HK-2 (cell line): ENCODE measurements at regions not wholly inside any gene's neighbourhood (a gene's known extent, or its start where the extent isn't known, plus 50 kb on each side); places are given as distances from the start of the nearest gene placed in this dataset.

ENCODE experiments used
- DNase-seq: peaks from one replicate; pipeline ENCODE4 v3.0.0-alpha.2; 2018; ENCODE audit not compliant: unreplicated experiment

GRCh38 chr18:73852789-73853549 is 294.7 kb downstream of the FBXO15 start:
- no peak for DNase-seq

- no peak for DNase-seq
These were observed 296.9 kb downstream of the FBXO15 start for GRCh38 chr18:73850782-73851181.

- DNase-seq = no peak
These were observed 299.0 kb downstream of the FBXO15 start for GRCh38 chr18:73848656-73849055.

GRCh38 chr18:73843455-73843854 is 304.2 kb downstream of the FBXO15 start:
- no peak for DNase-seq

- peak; percentile 21 for DNase-seq
These were observed 304.7 kb downstream of the FBXO15 start for GRCh38 chr18:73842795-73843394.

GRCh38 chr18:73841661-73842060 is 306.0 kb downstream of the FBXO15 start:
- no peak for DNase-seq

- DNase-seq = no peak
These were observed 307.2 kb downstream of the FBXO15 start for GRCh38 chr18:73840319-73840945.

- no peak for DNase-seq
These were observed 308.2 kb downstream of the FBXO15 start for GRCh38 chr18:73839441-73839840.

GRCh38 chr18:73838107-73838506 is 309.5 kb downstream of the FBXO15 start:
- no peak for DNase-seq

GRCh38 chr18:73835656-73836364 is 311.8 kb downstream of the FBXO15 start:
- DNase-seq = no peak

GRCh38 chr18:73835039-73835438 is 312.6 kb downstream of the FBXO15 start:
- DNase-seq = no peak

- DNase-seq = no peak
These were observed 315.9 kb downstream of the FBXO15 start for GRCh38 chr18:73831688-73832087.

GRCh38 chr18:73829146-73829545 is 318.5 kb downstream of the FBXO15 start:
- DNase-seq = no peak

- no peak for DNase-seq
These were observed 319.8 kb downstream of the FBXO15 start for GRCh38 chr18:73827801-73828200.

- no peak for DNase-seq
These were observed 321.5 kb downstream of the FBXO15 start for GRCh38 chr18:73826098-73826497.

GRCh38 chr18:73824671-73825070 is 323.0 kb downstream of the FBXO15 start:
- DNase-seq = no peak

GRCh38 chr18:73812423-73812822 is 335.2 kb downstream of the FBXO15 start:
- no peak for DNase-seq

- DNase-seq = no peak
These were observed 340.0 kb downstream of the FBXO15 start for GRCh38 chr18:73807551-73808192.

GRCh38 chr18:73805991-73806390 is 341.6 kb downstream of the FBXO15 start:
- no peak for DNase-seq

- DNase-seq = no peak
These were observed 350.2 kb downstream of the FBXO15 start for GRCh38 chr18:73797419-73797818.

- DNase-seq = no peak
These were observed 354.2 kb downstream of the FBXO15 start for GRCh38 chr18:73793386-73793785.

- DNase-seq = no peak
These were observed 356.6 kb downstream of the FBXO15 start for GRCh38 chr18:73791081-73791480.
